Stimulated activated naive CD8-positive, alpha-beta T cell treated with anti-CD3 and anti-CD28 coated beads, Interleukin-15, amount 100 ng/mL, for 72 hours (primary cell): ENCODE measurements at regions not wholly inside any gene's neighbourhood (a gene's known extent, or its start where the extent isn't known, plus 50 kb on each side); places are given as distances from the start of the nearest gene placed in this dataset.
A peak's percentile ranks its signal among the peaks of the same experiment; 100 is the strongest.

Experiments used
- ATAC-seq: fragments of 150-1000 bp; cut with Tn5 transposase; 2 replicates; pipeline ENCODE4 v1.10.0; 2021; ENCODE audit warnings: mild to moderate bottlenecking, moderate library complexity
- DNase-seq, 2 donors: peaks; one replicate each; pipeline ENCODE4 v3.0.0; 2021 to 2022
- H3K27ac Mint-ChIP-seq, 2 donors: one replicate each; pipeline ENCODE4 v1.8.0; 2022; ENCODE audit warnings: mild to moderate bottlenecking in 2 of 2, mixed read lengths in 2 of 2, moderate library complexity in 2 of 2
- H3K27me3 Mint-ChIP-seq: one replicate; pipeline ENCODE4 v1.8.0; 2022; ENCODE audit warnings: mixed read lengths
- H3K4me1 Mint-ChIP-seq: one replicate; pipeline ENCODE4 v1.8.0; 2022; ENCODE audit warnings: mild to moderate bottlenecking, mixed read lengths
- H3K4me3 Mint-ChIP-seq, 2 donors: one replicate each; pipeline ENCODE4 v1.8.0; 2022; ENCODE audit warnings: mild to moderate bottlenecking in 2 of 2, mixed read lengths in 2 of 2, moderate library complexity in 1 of 2
- H3K9me3 Mint-ChIP-seq, 2 donors: one replicate each; pipeline ENCODE4 v1.8.0; 2022; ENCODE audit warnings: mixed read lengths in 2 of 2

DNA sequence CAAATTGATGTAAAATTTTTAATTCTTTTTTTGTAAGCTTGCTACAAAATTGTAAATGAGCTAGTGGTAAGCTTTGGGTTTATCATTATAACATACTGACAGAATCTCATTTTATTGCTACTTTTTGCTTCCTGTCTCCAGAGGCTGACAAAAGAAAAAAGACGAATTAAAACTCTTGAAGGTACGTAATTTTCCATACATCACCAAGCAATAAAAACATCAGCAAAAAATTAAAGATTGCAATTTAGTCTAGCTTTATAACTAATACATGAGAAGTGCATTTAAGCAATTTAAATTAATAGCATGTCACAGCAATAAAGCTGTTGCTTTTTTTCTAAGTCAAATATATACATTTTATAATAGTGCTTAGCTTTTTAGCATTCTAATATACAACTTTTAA lies 94.6 kb upstream of the SNTG2 start:
- Mint-ChIP-seq H3K27me3 (no peaks in the 10 kb centered on the region), H3K4me3 (no peak overlapping the region), H3K27ac (no peak overlapping the region), H3K4me1 (peaks cover 20% of the 10 kb centered on the region), H3K9me3 (peaks cover 15 to 20% of the 10 kb centered on the region in 2 donors)
- no peak for DNase-seq
- ATAC-seq = no peak

DNA sequence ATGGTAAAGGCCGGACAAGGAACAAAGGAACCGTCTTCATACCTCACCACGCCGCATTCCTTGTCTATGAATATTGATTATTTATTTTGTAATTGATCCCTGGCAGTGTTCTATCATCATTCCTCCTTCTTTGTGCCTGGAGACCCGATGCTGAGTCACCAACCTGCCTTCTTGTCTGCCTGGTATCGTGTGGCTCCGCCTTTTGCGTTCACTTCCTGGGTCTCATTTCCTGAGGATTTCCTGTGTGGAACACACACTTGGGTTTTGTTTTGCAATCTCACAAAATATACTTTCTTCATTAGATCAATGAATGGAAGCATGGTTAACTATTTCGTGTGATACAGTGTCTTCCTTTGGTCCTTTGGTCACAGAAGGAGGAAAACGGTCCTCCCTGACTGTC lies 95.5 kb upstream of the SNTG2 start:
- no peaks in the 10 kb centered on the region for H3K27me3 Mint-ChIP-seq
- H3K4me3 Mint-ChIP-seq = no peak overlapping the region
- no peak for DNase-seq
- peaks cover 20% of the 10 kb centered on the region for H3K4me1 Mint-ChIP-seq
- ATAC-seq = no peak
- peak overlapping the region in 1 of 2 donors; percentile 31 for H3K27ac Mint-ChIP-seq
- H3K9me3 Mint-ChIP-seq = peaks cover 15 to 20% of the 10 kb centered on the region in 2 donors

DNA sequence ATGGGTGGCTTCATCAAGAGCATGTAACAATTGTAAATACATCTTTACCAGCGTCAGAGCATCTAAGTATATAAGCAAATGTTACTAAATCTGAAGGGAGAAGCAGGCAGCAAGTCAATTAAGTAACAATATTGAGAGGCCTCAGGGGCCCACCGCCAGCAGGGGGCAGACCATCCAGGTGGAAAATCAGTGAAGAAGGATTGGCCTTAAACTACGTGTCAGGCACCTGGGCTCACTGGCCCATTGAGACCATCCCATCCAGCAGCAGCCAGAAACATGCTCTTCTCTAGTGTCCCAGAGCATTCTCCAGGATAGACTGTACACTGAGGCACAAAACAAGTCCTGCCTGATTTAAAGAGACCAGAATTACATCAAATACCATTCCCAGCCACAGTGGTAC lies 96.2 kb upstream of the SNTG2 start:
- peak; percentile 33 to 35 for DNase-seq
- Mint-ChIP-seq H3K4me3 (no peak overlapping the region), H3K27ac (no peak overlapping the region), H3K4me1 (peaks cover 20% of the 10 kb centered on the region), H3K27me3 (no peaks in the 10 kb centered on the region), H3K9me3 (peaks cover 15 to 20% of the 10 kb centered on the region in 2 donors)
- ATAC-seq = no peak

DNA sequence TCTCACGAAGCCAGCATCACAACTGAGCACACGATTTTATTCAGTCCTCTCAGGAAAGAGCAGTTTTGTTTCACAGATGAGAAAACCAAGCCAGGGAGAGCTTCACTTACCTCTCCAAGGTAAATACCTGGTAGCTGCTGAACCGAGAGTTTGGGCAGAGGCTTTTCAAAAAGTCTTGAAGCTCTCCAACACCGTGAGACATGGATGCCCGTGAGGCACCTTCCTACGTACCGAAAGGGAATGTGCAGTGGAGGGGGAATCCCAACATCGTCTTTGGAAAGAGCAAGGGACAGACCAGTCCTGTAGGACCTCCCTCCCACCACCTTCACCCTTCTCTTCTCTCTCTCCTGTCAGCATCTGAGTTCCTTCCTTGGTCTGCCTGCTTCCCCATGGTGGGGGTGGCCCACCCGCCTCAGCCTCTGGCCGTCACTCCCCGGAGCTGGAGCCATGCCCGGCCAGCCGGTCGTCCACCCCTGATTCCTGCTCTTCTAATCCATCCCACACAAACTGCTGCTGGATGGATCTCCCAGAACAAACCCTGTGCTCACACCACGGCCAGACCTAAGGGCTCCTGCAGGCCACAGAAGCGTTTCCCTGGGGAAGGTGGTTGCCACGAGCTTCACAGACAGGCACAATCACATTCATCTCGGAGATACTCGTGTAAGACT lies 97.3 kb upstream of the SNTG2 start:
- peaks cover 15 to 20% of the 10 kb centered on the region in 2 donors for H3K9me3 Mint-ChIP-seq
- no peak overlapping the region for H3K27ac Mint-ChIP-seq
- H3K27me3 Mint-ChIP-seq = no peaks in the 10 kb centered on the region
- no peak for ATAC-seq
- H3K4me3 Mint-ChIP-seq = no peak overlapping the region
- DNase-seq = no peak
- H3K4me1 Mint-ChIP-seq = peaks cover 20% of the 10 kb centered on the region

DNA sequence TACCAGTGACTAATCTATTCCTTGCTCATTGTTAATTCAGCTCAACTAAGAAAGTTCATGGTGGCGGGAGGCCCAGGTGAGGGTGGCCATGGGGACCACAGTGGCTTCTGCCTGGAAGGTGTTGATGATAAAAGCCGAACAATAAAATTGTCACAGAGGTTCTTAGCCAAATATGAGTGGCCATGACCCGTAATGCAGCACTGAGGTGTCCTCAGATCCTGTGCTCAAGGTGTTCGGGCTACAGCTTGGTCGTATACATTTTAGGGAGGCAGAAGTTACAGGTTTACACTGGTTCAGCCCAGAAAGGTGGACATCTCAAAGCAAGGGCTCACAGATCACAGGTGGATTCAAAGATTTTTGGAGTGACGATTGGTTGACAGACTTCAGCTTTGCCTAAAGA lies 98.5 kb upstream of the SNTG2 start:
- Mint-ChIP-seq H3K4me3 (no peak overlapping the region), H3K27me3 (no peaks in the 10 kb centered on the region), H3K4me1 (peaks cover 20% of the 10 kb centered on the region), H3K9me3 (peaks cover 15 to 20% of the 10 kb centered on the region in 2 donors), H3K27ac (no peak overlapping the region)
- ATAC-seq = no peak
- DNase-seq = no peak

DNA sequence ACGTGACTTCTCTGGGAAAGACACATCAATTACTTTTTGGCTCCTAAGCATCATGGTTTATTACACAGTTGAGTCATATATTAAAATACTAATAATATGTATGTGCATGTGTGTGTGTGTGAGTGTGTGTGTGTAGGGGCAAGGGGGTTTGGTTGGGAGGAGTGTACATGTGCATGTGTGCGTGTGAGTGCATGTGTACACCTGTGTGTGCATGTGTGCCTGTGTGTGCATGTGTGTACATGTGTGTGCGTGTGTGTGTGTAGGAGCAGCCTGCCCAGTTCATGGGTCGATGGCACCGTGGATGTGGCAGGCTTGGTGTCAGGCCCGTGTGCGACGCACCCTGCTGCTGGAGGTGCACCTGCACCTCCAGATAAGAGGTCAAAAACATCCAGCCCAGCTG lies 99.0 kb upstream of the SNTG2 start:
- Mint-ChIP-seq H3K4me1 (peaks cover 20% of the 10 kb centered on the region), H3K4me3 (no peak overlapping the region), H3K9me3 (peaks cover 15 to 20% of the 10 kb centered on the region in 2 donors), H3K27me3 (no peaks in the 10 kb centered on the region), H3K27ac (no peak overlapping the region)
- DNase-seq = no peak
- ATAC-seq = no peak

DNA sequence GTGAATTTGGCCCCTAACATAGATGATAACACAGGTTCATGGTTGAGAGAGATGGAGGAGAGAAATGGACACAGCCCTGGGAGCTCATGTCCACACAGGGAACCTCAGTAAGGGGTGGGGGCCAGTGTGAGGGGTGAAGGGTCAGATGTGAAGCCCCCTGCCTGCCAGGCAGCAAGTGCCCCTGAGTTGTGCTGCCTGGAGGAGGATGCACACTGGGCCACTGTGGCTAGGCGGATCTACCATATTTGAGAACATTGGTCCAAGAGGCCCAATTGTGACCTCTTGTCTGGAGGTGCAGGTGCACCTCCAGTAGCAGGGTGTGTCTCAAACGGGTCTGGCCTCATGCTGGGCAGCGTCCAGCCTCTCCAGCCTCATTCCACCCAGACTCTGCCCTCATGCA lies 99.6 kb upstream of the SNTG2 start:
- Mint-ChIP-seq H3K4me3 (no peak overlapping the region), H3K9me3 (peaks cover 15 to 20% of the 10 kb centered on the region in 2 donors), H3K27me3 (no peaks in the 10 kb centered on the region), H3K27ac (no peak overlapping the region), H3K4me1 (peaks cover 20% of the 10 kb centered on the region)
- DNase-seq (no peak), ATAC-seq (no peak)

DNA sequence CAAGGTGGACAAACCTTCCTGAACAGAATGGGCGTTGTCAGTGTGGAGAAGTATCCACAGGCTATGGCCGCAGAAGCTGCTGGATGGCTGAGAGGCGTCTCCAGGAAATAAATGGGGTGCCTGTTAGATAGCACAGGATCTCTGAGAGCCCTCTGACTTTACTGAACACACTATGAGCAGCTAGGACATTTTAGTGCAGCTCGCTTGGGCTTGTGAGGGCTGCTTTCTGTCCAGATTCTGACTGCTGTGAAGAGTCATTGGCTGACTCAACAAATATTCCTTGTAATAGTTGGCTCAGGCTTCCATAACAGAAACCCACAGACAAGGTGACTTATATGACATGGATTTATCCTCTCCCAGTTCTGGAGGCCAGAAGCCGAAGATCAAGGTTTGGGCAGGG lies 100.2 kb upstream of the SNTG2 start:
- Mint-ChIP-seq H3K27ac (no peak overlapping the region), H3K27me3 (no peaks in the 10 kb centered on the region), H3K4me1 (peaks cover 16% of the 10 kb centered on the region), H3K4me3 (no peak overlapping the region), H3K9me3 (peaks cover 15% of the 10 kb centered on the region in 2 donors)
- ATAC-seq = no peak
- no peak for DNase-seq

DNA sequence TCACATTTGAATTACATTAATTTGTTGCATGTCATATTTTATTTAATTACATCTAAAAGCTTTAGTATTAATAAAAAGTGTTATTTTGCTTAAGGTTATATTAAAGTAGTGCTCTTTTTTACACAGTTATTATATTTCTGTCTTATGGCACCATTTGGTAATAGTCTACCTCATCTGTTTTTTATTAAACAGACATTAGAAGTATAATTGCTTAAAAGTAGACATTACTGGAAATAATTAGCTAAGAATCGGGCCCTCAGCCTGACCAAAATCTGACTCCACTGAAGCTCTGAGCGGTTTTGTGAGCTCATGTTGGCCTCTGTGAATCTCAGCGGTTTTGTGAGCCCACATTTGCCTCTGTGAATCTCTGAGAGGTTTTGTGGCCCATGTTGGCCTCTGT lies 102.5 kb upstream of the SNTG2 start:
- DNase-seq = no peak
- Mint-ChIP-seq H3K4me3 (no peak overlapping the region), H3K27ac (no peak overlapping the region), H3K27me3 (peaks cover 16% of the 10 kb centered on the region), H3K4me1 (no peaks in the 10 kb centered on the region), H3K9me3 (no peaks in the 10 kb centered on the region)
- no peak for ATAC-seq

DNA sequence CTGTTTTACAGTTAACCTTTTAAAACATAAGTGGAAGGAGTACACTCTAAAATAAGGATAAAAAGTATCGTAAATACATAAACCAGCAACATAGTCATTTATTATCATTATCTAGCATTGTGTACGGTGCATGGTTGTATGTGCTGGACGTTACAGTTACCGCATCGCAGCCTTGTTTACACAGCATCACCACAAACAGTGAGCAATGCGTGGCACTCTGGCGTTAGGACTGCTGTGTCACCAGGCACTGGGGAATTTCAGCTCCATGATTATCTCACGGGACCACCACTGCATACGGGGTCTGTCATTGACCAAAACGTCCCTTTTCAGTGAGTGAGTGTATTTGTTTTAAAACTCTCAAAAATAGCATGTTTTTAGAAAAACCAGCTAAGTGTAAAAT lies 103.0 kb upstream of the SNTG2 start:
- no peak overlapping the region for H3K4me3 Mint-ChIP-seq

DNA sequence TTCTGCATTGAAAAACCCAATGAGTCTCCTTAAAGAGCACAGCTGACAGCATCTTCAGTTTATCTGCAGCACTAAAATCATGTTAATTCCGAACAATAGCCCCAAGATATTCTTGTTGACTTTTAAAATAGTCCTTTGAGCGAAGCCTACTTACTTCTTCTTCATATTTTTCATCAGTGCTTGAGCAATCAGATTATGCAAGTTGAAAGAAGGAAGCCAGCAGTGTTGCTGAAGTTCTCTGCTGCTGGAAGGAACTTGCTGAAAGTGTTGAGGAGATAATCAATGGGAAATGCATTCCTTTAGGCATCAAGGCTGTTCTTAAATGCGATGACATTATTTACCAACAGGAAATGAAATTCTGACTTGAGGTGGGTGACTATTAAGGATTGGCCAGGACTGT lies 105.9 kb upstream of the SNTG2 start:
- Mint-ChIP-seq H3K27me3 (peaks cover 30% of the 10 kb centered on the region), H3K9me3 (peaks cover 0 to 9% of the 10 kb centered on the region in 2 donors), H3K27ac (no peak overlapping the region), H3K4me1 (no peaks in the 10 kb centered on the region), H3K4me3 (no peak overlapping the region)
- DNase-seq = no peak
- ATAC-seq = no peak

More for the DNA sequence above, 103.0 kb upstream of the SNTG2 start:
- no peak overlapping the region for H3K27ac Mint-ChIP-seq
- DNase-seq (no peak), ATAC-seq (no peak)
- no peaks in the 10 kb centered on the region for H3K9me3 Mint-ChIP-seq
- H3K4me1 Mint-ChIP-seq = no peaks in the 10 kb centered on the region
- peaks cover 18% of the 10 kb centered on the region for H3K27me3 Mint-ChIP-seq

DNA sequence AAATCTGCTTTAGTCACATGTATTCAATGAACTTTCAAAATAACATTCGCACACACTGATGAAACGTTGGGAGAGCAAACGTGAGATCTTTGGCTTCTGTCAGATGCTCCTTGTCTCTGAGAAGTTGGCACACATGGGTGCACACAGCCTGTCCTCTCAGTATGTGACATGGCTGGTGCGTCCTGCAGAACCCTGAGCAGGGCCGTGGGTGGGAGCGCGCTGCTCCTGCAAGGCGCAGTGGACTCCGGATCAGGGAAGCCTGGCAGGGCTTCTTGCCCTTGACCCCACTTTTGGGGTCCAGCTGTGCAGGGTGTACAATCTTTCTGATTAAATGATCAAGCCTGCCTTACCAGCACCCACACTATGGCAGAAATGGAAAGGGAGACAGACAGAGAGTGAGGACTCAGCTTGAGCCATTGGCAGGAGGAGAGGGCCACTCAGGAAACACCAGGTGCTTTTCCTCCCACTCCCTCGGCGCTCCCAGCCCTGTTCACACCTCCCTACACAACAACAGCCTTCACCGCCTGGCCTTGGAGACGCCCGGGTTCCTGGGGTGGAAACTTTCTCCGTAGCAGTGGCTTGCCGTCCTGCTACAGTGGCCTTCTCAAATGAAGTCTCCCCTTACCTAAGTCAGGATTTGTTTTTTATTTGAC lies 108.4 kb upstream of the SNTG2 start:
- no peak for ATAC-seq

DNA sequence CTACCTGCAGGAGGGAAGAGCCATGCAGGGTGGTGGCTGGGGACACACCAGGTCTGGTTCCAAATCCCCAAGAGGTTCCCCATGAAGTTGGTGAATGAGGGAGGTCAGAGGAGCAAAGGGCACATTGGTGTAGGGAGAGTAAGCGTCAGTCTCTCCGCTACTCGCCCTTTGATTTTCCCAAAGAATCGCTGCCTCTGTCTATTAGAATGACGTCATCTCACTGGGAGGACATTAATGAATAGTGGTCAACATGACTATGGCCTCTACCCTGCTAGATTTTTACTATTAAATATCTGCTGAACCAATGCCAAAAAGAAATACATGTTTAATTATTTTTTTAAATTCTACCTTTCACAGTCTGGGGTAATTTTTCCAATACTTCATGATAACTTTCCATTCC lies 109.6 kb upstream of the SNTG2 start:
- Mint-ChIP-seq H3K4me1 (no peaks in the 10 kb centered on the region), H3K27me3 (peaks cover 50% of the 10 kb centered on the region), H3K4me3 (no peak overlapping the region), H3K27ac (no peak overlapping the region), H3K9me3 (peaks cover 0 to 12% of the 10 kb centered on the region in 2 donors)
- DNase-seq (no peak), ATAC-seq (no peak)

More for the DNA sequence above, 108.4 kb upstream of the SNTG2 start:
- peaks cover 50% of the 10 kb centered on the region for H3K27me3 Mint-ChIP-seq
- no peak overlapping the region for H3K27ac Mint-ChIP-seq
- H3K9me3 Mint-ChIP-seq = peaks cover 0 to 12% of the 10 kb centered on the region in 2 donors
- H3K4me1 Mint-ChIP-seq = no peaks in the 10 kb centered on the region
- DNase-seq = no peak
- H3K4me3 Mint-ChIP-seq = no peak overlapping the region

DNA sequence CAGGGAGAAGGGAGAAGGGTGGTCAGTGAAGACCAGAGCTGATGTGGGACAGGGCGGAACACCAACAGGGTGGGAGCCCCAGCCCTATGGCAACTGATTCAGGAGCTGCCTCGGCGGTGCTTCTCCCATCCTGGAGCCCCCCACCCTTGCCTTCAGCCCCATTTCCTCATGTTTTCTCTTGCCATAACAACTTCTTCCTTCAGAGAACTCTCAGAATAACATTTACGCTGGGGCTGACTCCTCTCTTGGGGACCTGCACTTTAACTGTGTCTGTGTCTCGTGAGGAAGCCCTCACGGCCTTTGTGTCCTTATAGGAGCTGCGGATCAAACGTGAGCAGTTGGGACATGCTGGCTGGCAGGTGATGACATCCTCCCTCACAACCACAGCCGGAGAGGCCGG lies 116.4 kb upstream of the SNTG2 start:
- Mint-ChIP-seq H3K4me3 (no peak overlapping the region), H3K4me1 (peaks cover 18% of the 10 kb centered on the region), H3K27ac (no peak overlapping the region), H3K9me3 (no peaks in the 10 kb centered on the region), H3K27me3 (peaks cover 39% of the 10 kb centered on the region)
- ATAC-seq = no peak
- no peak for DNase-seq

DNA sequence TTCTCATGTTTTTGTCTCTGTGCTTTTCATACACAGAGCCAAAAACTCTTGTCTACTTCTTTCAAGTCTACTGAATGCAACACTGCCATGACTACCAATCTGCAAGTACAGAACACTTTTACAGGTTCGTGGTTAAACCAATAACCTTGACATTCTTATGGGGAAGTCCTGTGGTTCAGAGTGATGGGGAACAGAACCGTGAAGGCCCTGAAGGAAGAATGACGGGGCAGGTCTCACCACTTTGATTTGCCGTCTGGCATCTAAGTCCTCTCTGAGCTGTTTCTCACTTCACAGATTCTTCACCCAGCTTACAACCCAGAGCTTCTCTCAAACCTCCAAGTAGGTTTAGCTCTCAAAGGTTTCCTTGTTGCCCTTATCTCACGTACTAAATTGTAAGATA lies 117.5 kb upstream of the SNTG2 start:
- peaks cover 18% of the 10 kb centered on the region for H3K4me1 Mint-ChIP-seq
- ATAC-seq (peak; percentile 79), DNase-seq (peak; percentile 12 to 14)
- no peaks in the 10 kb centered on the region for H3K9me3 Mint-ChIP-seq
- peaks cover 36% of the 10 kb centered on the region for H3K27me3 Mint-ChIP-seq
- no peak overlapping the region for H3K27ac Mint-ChIP-seq
- H3K4me3 Mint-ChIP-seq = no peak overlapping the region

DNA sequence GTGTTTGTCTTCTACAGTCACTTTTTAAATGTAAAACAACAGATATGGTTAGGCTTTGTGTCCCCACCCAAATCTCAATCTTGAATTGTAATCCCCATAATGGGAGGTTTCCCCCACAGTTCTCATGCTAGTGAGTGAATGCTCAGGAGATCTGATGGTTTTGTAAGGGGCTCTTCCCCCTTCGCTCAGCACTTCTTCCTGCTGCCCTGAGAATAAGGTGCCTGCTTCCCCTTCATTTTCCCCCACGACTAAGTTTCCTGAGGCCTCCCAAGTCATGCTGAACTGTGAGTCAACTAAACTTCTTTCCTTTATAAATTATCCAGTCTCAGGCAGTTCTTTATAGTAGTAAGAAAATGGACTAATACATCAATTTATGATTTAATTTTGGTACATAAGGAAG lies 118.0 kb upstream of the SNTG2 start:
- Mint-ChIP-seq H3K27ac (no peak overlapping the region), H3K4me1 (peaks cover 18% of the 10 kb centered on the region), H3K9me3 (no peaks in the 10 kb centered on the region), H3K27me3 (peaks cover 32% of the 10 kb centered on the region), H3K4me3 (no peak overlapping the region)
- ATAC-seq = no peak
- no peak for DNase-seq

DNA sequence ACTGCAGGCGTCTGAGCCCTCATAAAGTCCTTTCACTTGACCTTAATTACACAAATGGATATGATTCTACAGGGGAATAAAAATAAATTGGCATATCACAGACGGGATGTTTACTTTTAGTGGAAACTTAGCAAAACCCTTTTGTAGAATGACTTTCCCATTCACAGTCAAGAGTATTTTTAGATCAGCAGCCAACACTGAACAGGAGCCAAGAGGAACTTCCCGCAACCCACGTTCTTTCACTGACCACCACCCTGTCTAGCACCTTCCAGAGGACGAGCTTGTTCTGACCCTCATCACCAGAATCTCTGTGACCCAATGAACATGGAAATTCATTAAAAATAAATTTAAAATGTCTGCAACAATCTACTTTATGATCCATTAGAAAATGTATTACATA lies 119.0 kb upstream of the SNTG2 start:
- no peak for ATAC-seq
- no peak for DNase-seq
- H3K9me3 Mint-ChIP-seq = no peaks in the 10 kb centered on the region
- H3K4me1 Mint-ChIP-seq = peaks cover 18% of the 10 kb centered on the region
- H3K4me3 Mint-ChIP-seq = no peak overlapping the region
- H3K27me3 Mint-ChIP-seq = peaks cover 32% of the 10 kb centered on the region
- no peak overlapping the region for H3K27ac Mint-ChIP-seq
